Activated effector memory CD4-positive, alpha-beta T cell treated with Interleukin-2 at 50 U/mL for 16 hours (primary cell): ENCODE measurements at regions not wholly inside any gene's neighbourhood (a gene's known extent, or its start where the extent isn't known, plus 50 kb on each side); places are given as distances from the start of the nearest gene placed in this dataset.
"Not testable (repeated sequence)": the region's sequence is repeated elsewhere in the genome, so short reads cannot be mapped to it uniquely, and the experiment has no call there.

Experiments
- DNase-seq: peaks from one replicate; pipeline ENCODE4 v3.0.0-alpha.2; 2020

GRCh38 chr17:6893382-6894205 lies 62.1 kb upstream of the TEKT1 start:
- DNase-seq, result no peak

- DNase-seq, result no peak
These were observed 62.6 kb upstream of the TEKT1 start for GRCh38 chr17:6894206-6894528.

- DNase-seq, result no peak
These were observed 69.6 kb upstream of the TEKT1 start for GRCh38 chr17:6901086-6901485.

- DNase-seq, result no peak
These were observed 71.9 kb upstream of the TEKT1 start for GRCh38 chr17:6903326-6903900.

- DNase-seq, result no peak
These were observed 77.3 kb upstream of the TEKT1 start for GRCh38 chr17:6908807-6909206.

- DNase-seq, result no peak
These were observed 79.6 kb upstream of the TEKT1 start for GRCh38 chr17:6910987-6911603.

GRCh38 chr17:6912110-6913051 lies 80.9 kb upstream of the TEKT1 start:
- DNase-seq, result no peak

- DNase-seq, result peak; percentile 55
These were observed 82.0 kb upstream of the ALOX12 start for GRCh38 chr17:6913608-6914443.

- no peak for DNase-seq
These were observed 81.1 kb upstream of the ALOX12 start for GRCh38 chr17:6914711-6915110.

- DNase-seq, result no peak
These were observed 80.2 kb upstream of the ALOX12 start for GRCh38 chr17:6915620-6916019.

- DNase-seq, result no peak
These were observed 76.7 kb upstream of the ALOX12 start for GRCh38 chr17:6919158-6919557.

GRCh38 chr17:6923385-6923784 lies 72.5 kb upstream of the ALOX12 start:
- no peak for DNase-seq

GRCh38 chr17:6924208-6924607 lies 71.6 kb upstream of the ALOX12 start:
- no peak for DNase-seq

- DNase-seq, result no peak
These were observed 69.2 kb upstream of the ALOX12 start for GRCh38 chr17:6926667-6927066.

GRCh38 chr17:6927290-6928126 lies 68.3 kb upstream of the ALOX12 start:
- no peak for DNase-seq

- no peak for DNase-seq
These were observed 67.7 kb upstream of the ALOX12 start for GRCh38 chr17:6928193-6928592.

GRCh38 chr17:6930749-6931148 lies 65.1 kb upstream of the ALOX12 start:
- DNase-seq, result no peak

- not testable (repeated sequence) for DNase-seq
These were observed 61.3 kb upstream of the ALOX12 start for GRCh38 chr17:6934544-6934943.

- no peak for DNase-seq
These were observed 59.4 kb upstream of the ALOX12 start for GRCh38 chr17:6936370-6937028.

GRCh38 chr17:6938637-6939036 lies 57.2 kb upstream of the ALOX12 start:
- DNase-seq, result no peak

GRCh38 chr17:6940186-6940649 lies 55.6 kb upstream of the ALOX12 start:
- no peak for DNase-seq
